HCT116 (cell line): ENCODE measurements at regions not wholly inside any gene's neighbourhood (a gene's known extent, or its start where the extent isn't known, plus 50 kb on each side); places are given as distances from the start of the nearest gene placed in this dataset.

Experiments used
- CEBPB ChIP-seq: IDR thresholded peaks from 2 replicates; pipeline ENCODE4 v1.6.1; 2012; ENCODE audit warnings: low read depth
- TF ChIP-seq, protein P1 (sequence below), 3 experiments: fragments of 200-600 bp in 1 of 3; sonication (generic) in 1 of 3; IDR thresholded peaks in 2 of 3; conservative IDR thresholded peaks in 1 of 3; 2 replicates each; pipeline ENCODE4 v1.5.1; 2012 to 2017; ENCODE audit warnings: low read depth in 2 of 3, low read length in 2 of 3, antibody characterized with exemption in 1 of 3, borderline replicate concordance in 1 of 3, control low read depth in 1 of 3, mild to moderate bottlenecking in 1 of 3, mixed read lengths in 1 of 3, mixed run types in 1 of 3, moderate library complexity in 1 of 3; ENCODE audit not compliant: insufficient read depth in 1 of 3

DNA sequence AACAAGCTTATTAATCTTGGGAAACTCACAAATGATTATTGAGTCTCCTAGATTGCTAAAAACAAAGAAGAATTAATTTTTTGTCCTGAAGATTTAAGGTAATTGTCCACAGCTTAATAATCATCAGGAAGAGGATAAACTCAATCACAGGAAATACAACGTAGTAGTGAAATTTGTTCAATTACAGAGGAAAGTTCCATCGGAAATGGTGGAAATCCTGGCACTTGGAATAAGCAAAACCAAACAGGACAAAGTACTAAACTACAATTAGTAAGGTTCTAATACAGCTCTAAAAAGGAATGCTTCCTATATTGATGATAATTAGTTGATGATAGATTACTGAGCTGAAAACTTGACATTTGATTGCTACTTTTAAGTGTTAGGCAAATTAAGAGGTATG, 485.4 kb downstream of the USP25 start:
- TF ChIP-seq, protein P1, sequence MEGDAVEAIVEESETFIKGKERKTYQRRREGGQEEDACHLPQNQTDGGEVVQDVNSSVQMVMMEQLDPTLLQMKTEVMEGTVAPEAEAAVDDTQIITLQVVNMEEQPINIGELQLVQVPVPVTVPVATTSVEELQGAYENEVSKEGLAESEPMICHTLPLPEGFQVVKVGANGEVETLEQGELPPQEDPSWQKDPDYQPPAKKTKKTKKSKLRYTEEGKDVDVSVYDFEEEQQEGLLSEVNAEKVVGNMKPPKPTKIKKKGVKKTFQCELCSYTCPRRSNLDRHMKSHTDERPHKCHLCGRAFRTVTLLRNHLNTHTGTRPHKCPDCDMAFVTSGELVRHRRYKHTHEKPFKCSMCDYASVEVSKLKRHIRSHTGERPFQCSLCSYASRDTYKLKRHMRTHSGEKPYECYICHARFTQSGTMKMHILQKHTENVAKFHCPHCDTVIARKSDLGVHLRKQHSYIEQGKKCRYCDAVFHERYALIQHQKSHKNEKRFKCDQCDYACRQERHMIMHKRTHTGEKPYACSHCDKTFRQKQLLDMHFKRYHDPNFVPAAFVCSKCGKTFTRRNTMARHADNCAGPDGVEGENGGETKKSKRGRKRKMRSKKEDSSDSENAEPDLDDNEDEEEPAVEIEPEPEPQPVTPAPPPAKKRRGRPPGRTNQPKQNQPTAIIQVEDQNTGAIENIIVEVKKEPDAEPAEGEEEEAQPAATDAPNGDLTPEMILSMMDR (IDR thresholded peaks at IDR 0.05 in 2 of 3, conservative IDR thresholded peaks at IDR 0.05 in 1 of 3; ENCODE audit: borderline replicate concordance in 1 of 3, insufficient read depth in 1 of 3, low read depth in 2 of 3, low read length in 2 of 3): no peak
- no peak for TF ChIP-seq CEBPB
